Panc1 (cell line): ENCODE measurements at regions not wholly inside any gene's neighbourhood (a gene's known extent, or its start where the extent isn't known, plus 50 kb on each side); places are given as distances from the start of the nearest gene placed in this dataset.

Experiments
- TCF7L2 ChIP-seq: IDR thresholded peaks from 2 replicates; pipeline ENCODE4 v1.6.1; 2011; ENCODE audit warnings: mild to moderate bottlenecking, low read depth, low read length, inconsistent platforms
- TF ChIP-seq, protein P1 (sequence below): fragments of 450-650 bp; IDR thresholded peaks from 2 replicates; pipeline ENCODE4 v1.5.1; 2017; ENCODE audit warnings: mild to moderate bottlenecking
- TF ChIP-seq, protein P2 (sequence below), 2 experiments: IDR thresholded peaks; 2 replicates each; pipeline ENCODE4 v1.6.1; 2011 to 2012; ENCODE audit warnings: low read depth in 2 of 2, control low read depth in 1 of 2, low read length in 1 of 2, mild to moderate bottlenecking in 1 of 2, moderate library complexity in 1 of 2; ENCODE audit not compliant: insufficient read depth in 1 of 2

DNA sequence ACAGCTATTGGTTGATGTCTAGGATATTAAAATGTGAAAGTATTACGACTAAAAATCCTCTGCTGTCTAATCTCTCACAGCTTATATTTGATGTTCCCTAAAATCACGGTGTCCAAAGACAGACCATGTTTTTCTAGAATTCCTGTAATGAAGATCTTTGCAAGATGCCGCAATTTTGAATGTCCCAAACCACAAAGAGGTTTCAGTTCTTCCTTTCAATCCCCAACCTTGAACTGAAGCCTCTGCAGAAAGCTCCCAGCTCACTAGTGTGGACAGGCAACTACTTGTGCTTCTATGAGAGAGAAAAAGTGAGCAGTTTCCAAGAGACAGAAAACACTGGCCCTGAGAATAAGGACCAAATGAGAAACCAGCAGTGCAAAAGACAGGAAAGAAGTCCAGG, 370.1 kb downstream of the FOXA2 start:
- TF ChIP-seq TCF7L2, result no peak
- TF ChIP-seq, protein P1, sequence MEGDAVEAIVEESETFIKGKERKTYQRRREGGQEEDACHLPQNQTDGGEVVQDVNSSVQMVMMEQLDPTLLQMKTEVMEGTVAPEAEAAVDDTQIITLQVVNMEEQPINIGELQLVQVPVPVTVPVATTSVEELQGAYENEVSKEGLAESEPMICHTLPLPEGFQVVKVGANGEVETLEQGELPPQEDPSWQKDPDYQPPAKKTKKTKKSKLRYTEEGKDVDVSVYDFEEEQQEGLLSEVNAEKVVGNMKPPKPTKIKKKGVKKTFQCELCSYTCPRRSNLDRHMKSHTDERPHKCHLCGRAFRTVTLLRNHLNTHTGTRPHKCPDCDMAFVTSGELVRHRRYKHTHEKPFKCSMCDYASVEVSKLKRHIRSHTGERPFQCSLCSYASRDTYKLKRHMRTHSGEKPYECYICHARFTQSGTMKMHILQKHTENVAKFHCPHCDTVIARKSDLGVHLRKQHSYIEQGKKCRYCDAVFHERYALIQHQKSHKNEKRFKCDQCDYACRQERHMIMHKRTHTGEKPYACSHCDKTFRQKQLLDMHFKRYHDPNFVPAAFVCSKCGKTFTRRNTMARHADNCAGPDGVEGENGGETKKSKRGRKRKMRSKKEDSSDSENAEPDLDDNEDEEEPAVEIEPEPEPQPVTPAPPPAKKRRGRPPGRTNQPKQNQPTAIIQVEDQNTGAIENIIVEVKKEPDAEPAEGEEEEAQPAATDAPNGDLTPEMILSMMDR, result no peak
- TF ChIP-seq, protein P2, sequence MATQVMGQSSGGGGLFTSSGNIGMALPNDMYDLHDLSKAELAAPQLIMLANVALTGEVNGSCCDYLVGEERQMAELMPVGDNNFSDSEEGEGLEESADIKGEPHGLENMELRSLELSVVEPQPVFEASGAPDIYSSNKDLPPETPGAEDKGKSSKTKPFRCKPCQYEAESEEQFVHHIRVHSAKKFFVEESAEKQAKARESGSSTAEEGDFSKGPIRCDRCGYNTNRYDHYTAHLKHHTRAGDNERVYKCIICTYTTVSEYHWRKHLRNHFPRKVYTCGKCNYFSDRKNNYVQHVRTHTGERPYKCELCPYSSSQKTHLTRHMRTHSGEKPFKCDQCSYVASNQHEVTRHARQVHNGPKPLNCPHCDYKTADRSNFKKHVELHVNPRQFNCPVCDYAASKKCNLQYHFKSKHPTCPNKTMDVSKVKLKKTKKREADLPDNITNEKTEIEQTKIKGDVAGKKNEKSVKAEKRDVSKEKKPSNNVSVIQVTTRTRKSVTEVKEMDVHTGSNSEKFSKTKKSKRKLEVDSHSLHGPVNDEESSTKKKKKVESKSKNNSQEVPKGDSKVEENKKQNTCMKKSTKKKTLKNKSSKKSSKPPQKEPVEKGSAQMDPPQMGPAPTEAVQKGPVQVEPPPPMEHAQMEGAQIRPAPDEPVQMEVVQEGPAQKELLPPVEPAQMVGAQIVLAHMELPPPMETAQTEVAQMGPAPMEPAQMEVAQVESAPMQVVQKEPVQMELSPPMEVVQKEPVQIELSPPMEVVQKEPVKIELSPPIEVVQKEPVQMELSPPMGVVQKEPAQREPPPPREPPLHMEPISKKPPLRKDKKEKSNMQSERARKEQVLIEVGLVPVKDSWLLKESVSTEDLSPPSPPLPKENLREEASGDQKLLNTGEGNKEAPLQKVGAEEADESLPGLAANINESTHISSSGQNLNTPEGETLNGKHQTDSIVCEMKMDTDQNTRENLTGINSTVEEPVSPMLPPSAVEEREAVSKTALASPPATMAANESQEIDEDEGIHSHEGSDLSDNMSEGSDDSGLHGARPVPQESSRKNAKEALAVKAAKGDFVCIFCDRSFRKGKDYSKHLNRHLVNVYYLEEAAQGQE (IDR thresholded peaks at IDR 0.05; ENCODE audit: insufficient read depth in 1 of 2, low read depth in 2 of 2, low read length in 1 of 2), result no peak
